Hepatocyte (in vitro differentiated cells): ENCODE measurements at regions not wholly inside any gene's neighbourhood (a gene's known extent, or its start where the extent isn't known, plus 50 kb on each side); places are given as distances from the start of the nearest gene placed in this dataset.

Source experiments
- DNase-seq: peaks from one replicate; pipeline ENCODE4 v3.0.0-alpha.2; 2016; ENCODE audit warnings: low spot score
- H2AFZ ChIP-seq: fragments of 200-600 bp; sonication (generic); 2 replicates; pipeline ENCODE4 v1.6.0; 2016; ENCODE audit warnings: antibody characterized with exemption, mild to moderate bottlenecking
- H3K27ac ChIP-seq: fragments of 200-600 bp; sonication (generic); 2 replicates; pipeline ENCODE4 v1.5.1; 2016; ENCODE audit warnings: mild to moderate bottlenecking
- H3K27me3 ChIP-seq: fragments of 200-600 bp; sonication (generic); 2 replicates; pipeline ENCODE4 v1.6.1; 2016
- H3K36me3 ChIP-seq: fragments of 200-600 bp; sonication (generic); replicated peaks from 2 replicates; pipeline ENCODE4 v1.5.1; 2016; ENCODE audit warnings: low read depth; ENCODE audit not compliant: insufficient read depth
- H3K4me1 ChIP-seq: fragments of 200-600 bp; sonication (generic); 2 replicates; pipeline ENCODE4 v1.5.1; 2016; ENCODE audit warnings: mild to moderate bottlenecking, moderate library complexity; ENCODE audit not compliant: insufficient read depth
- H3K4me2 ChIP-seq: fragments of 200-600 bp; sonication (generic); 2 replicates; pipeline ENCODE4 v1.6.0; 2016
- H3K4me3 ChIP-seq: fragments of 200-600 bp; sonication (generic); 2 replicates; pipeline ENCODE4 v1.5.1; 2016; ENCODE audit warnings: mild to moderate bottlenecking
- H3K79me2 ChIP-seq: fragments of 200-600 bp; sonication (generic); 2 replicates; pipeline ENCODE4 v1.6.0; 2017; ENCODE audit warnings: mild to moderate bottlenecking
- H3K9me2 ChIP-seq: fragments of 200-600 bp; sonication (generic); replicated peaks from 2 replicates; pipeline ENCODE4 v1.6.0; 2017; ENCODE audit warnings: mild to moderate bottlenecking; ENCODE audit not compliant: insufficient read depth
- H3K9me3 ChIP-seq: fragments of 200-600 bp; sonication (generic); 2 replicates; pipeline ENCODE4 v1.5.1; 2016; ENCODE audit warnings: low read depth, mild to moderate bottlenecking
- H4K20me1 ChIP-seq: fragments of 200-600 bp; sonication (generic); 2 replicates; pipeline ENCODE4 v1.6.0; 2016; ENCODE audit warnings: mild to moderate bottlenecking; ENCODE audit not compliant: insufficient read depth, poor library complexity, severe bottlenecking
- EZH2 ChIP-seq: fragments of 200-600 bp; sonication (generic); IDR thresholded peaks from 2 replicates; pipeline ENCODE4 v1.6.1; 2016; ENCODE audit warnings: antibody characterized with exemption, mild to moderate bottlenecking, borderline replicate concordance
- EZH2phosphoT487 ChIP-seq: fragments of 200-600 bp; sonication (generic); IDR thresholded peaks from one replicate; pipeline ENCODE4 v1.6.1; 2018; ENCODE audit warnings: antibody characterized with exemption, mild to moderate bottlenecking, low read depth, moderate library complexity; ENCODE audit not compliant: unreplicated experiment, severe bottlenecking
- WGBS: methylation state at CpG from one replicate; pipeline ENCODE4 v1.1.6; 2016; ENCODE audit warnings: low lambda C conversion rate; ENCODE audit errors: missing lambda C conversion rate; 5-methylcytosine and 5-hydroxymethylcytosine counted together
- TF ChIP-seq, protein P1 (sequence below): fragments of 200-600 bp; sonication (generic); IDR thresholded peaks from 2 replicates; pipeline ENCODE4 v1.5.1; 2016; ENCODE audit warnings: antibody characterized with exemption, mild to moderate bottlenecking; ENCODE audit not compliant: poor library complexity

GRCh38 chr6:98044151-98044561 lies 761.1 kb upstream of the MMS22L start:
- no peak overlapping the region for H3K4me2 ChIP-seq
- no peaks in the 10 kb centered on the region for H3K27me3 ChIP-seq
- H3K4me3 ChIP-seq, result no peak overlapping the region
- H3K9me3 ChIP-seq, result no peaks in the 10 kb centered on the region
- 86% methylated on average over 7 of the region's 7 CpGs for WGBS
- H4K20me1 ChIP-seq, result no peaks in the 10 kb centered on the region
- peaks cover 3% of the 10 kb centered on the region for H3K4me1 ChIP-seq
- H2AFZ ChIP-seq, result no peak overlapping the region
- TF ChIP-seq, protein P1, sequence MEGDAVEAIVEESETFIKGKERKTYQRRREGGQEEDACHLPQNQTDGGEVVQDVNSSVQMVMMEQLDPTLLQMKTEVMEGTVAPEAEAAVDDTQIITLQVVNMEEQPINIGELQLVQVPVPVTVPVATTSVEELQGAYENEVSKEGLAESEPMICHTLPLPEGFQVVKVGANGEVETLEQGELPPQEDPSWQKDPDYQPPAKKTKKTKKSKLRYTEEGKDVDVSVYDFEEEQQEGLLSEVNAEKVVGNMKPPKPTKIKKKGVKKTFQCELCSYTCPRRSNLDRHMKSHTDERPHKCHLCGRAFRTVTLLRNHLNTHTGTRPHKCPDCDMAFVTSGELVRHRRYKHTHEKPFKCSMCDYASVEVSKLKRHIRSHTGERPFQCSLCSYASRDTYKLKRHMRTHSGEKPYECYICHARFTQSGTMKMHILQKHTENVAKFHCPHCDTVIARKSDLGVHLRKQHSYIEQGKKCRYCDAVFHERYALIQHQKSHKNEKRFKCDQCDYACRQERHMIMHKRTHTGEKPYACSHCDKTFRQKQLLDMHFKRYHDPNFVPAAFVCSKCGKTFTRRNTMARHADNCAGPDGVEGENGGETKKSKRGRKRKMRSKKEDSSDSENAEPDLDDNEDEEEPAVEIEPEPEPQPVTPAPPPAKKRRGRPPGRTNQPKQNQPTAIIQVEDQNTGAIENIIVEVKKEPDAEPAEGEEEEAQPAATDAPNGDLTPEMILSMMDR, result no peak
- TF ChIP-seq EZH2phosphoT487 (no peak), EZH2 (no peak)
- H3K9me2 ChIP-seq, result no peaks in the 10 kb centered on the region
- no peaks in the 10 kb centered on the region for H3K36me3 ChIP-seq
- H3K27ac ChIP-seq, result no peak overlapping the region
- H3K79me2 ChIP-seq, result no peaks in the 10 kb centered on the region
- no peak for DNase-seq

- no peaks in the 10 kb centered on the region for H3K27me3 ChIP-seq
- H3K9me3 ChIP-seq, result no peaks in the 10 kb centered on the region
- 56% methylated on average over 7 of the region's 7 CpGs for WGBS
- H3K4me3 ChIP-seq, result no peak overlapping the region
- no peaks in the 10 kb centered on the region for H3K9me2 ChIP-seq
- H3K4me2 ChIP-seq, result no peak overlapping the region
- no peaks in the 10 kb centered on the region for H3K36me3 ChIP-seq
- H2AFZ ChIP-seq, result no peak overlapping the region
- TF ChIP-seq EZH2 (no peak), EZH2phosphoT487 (no peak)
- TF ChIP-seq, protein P1, result no peak
- peaks cover 3% of the 10 kb centered on the region for H3K4me1 ChIP-seq
- no peaks in the 10 kb centered on the region for H4K20me1 ChIP-seq
- no peak for DNase-seq
- H3K79me2 ChIP-seq, result no peaks in the 10 kb centered on the region
- H3K27ac ChIP-seq, result no peak overlapping the region
Observed at GRCh38 chr6:98044791-98045470, 761.9 kb upstream of the MMS22L start.

GRCh38 chr6:98047164-98047563 lies 764.1 kb upstream of the MMS22L start:
- Histone ChIP-seq H3K4me3 (no peak overlapping the region), H3K4me2 (no peak overlapping the region), H3K4me1 (peaks cover 2% of the 10 kb centered on the region), H3K9me2 (no peaks in the 10 kb centered on the region), H4K20me1 (no peaks in the 10 kb centered on the region), H2AFZ (no peak overlapping the region), H3K27me3 (no peaks in the 10 kb centered on the region), H3K36me3 (no peaks in the 10 kb centered on the region), H3K27ac (no peak overlapping the region), H3K9me3 (no peaks in the 10 kb centered on the region), H3K79me2 (no peaks in the 10 kb centered on the region)
- DNase-seq, result no peak
- 69% methylated on average over 2 of the region's 2 CpGs for WGBS
- no peak for TF ChIP-seq EZH2
- no peak for TF ChIP-seq EZH2phosphoT487
- TF ChIP-seq, protein P1, result no peak

GRCh38 chr6:98047871-98048270 lies 764.9 kb upstream of the MMS22L start:
- 96% methylated on average over 3 of the region's 3 CpGs for WGBS

More at GRCh38 chr6:98047871-98048270, 764.9 kb upstream of the MMS22L start:
- no peak for DNase-seq
- H3K4me1 ChIP-seq, result no peaks in the 10 kb centered on the region
- H3K27ac ChIP-seq, result no peak overlapping the region
- no peaks in the 10 kb centered on the region for H3K79me2 ChIP-seq
- no peak overlapping the region for H2AFZ ChIP-seq
- H3K27me3 ChIP-seq, result no peaks in the 10 kb centered on the region
- no peaks in the 10 kb centered on the region for H4K20me1 ChIP-seq
- no peak overlapping the region for H3K4me2 ChIP-seq
- H3K9me2 ChIP-seq, result no peaks in the 10 kb centered on the region
- H3K36me3 ChIP-seq, result no peaks in the 10 kb centered on the region
- no peak overlapping the region for H3K4me3 ChIP-seq
- H3K9me3 ChIP-seq, result no peaks in the 10 kb centered on the region
- TF ChIP-seq, protein P1, result no peak
- TF ChIP-seq EZH2phosphoT487 (no peak), EZH2 (no peak)
